Spleen (tissue), 11 donors: ENCODE measurements at regions not wholly inside any gene's neighbourhood (a gene's known extent, or its start where the extent isn't known, plus 50 kb on each side); places are given as distances from the start of the nearest gene placed in this dataset.

Source experiments
- DNase-seq: peaks from one replicate; pipeline ENCODE4 v3.0.0-alpha.2; 2020
- H3K27ac ChIP-seq, 8 donors: fragments of 200-600 bp; sonication (generic) in 7 of 8; 1 replicate in 4 of 8; 2 replicates in 4 of 8; pipeline versions ENCODE4 v1.5.0 to v1.8.0; 2016 to 2021; ENCODE audit warnings: inconsistent platforms in 4 of 8, mild to moderate bottlenecking in 4 of 8, moderate library complexity in 1 of 8
- H3K27me3 ChIP-seq, 7 donors: fragments of 200-600 bp; sonication (generic) in 6 of 7; replicated peaks in 1 of 7; 1 replicate in 4 of 7; 2 replicates in 3 of 7; pipeline versions ENCODE4 v1.5.0 to v1.8.0; 2016 to 2021; ENCODE audit warnings: inconsistent platforms in 3 of 7, mild to moderate bottlenecking in 1 of 7
- H3K36me3 ChIP-seq, 6 donors: fragments of 200-600 bp; sonication (generic) in 5 of 6; 1 replicate in 4 of 6; 2 replicates in 2 of 6; pipeline versions ENCODE4 v1.5.0 to v1.8.0; 2016 to 2021; ENCODE audit warnings: inconsistent platforms in 2 of 6
- H3K4me1 ChIP-seq, 6 donors: fragments of 200-600 bp; sonication (generic) in 5 of 6; 1 replicate in 3 of 6; 2 replicates in 3 of 6; pipeline versions ENCODE4 v1.5.0 to v1.8.0; 2016 to 2021; ENCODE audit warnings: inconsistent platforms in 3 of 6
- H3K4me3 ChIP-seq, 8 donors: fragments of 200-600 bp; sonication (generic) in 7 of 8; 1 replicate in 4 of 8; 2 replicates in 4 of 8; pipeline versions ENCODE4 v1.5.0 to v1.8.0; 2016 to 2021; ENCODE audit warnings: inconsistent platforms in 4 of 8, mild to moderate bottlenecking in 4 of 8, moderate library complexity in 2 of 8
- H3K9me3 ChIP-seq, 8 donors: fragments of 200-600 bp; sonication (generic) in 7 of 8; 1 replicate in 4 of 8; 2 replicates in 4 of 8; pipeline versions ENCODE4 v1.5.0 to v1.8.0; 2016 to 2021; ENCODE audit warnings: inconsistent platforms in 4 of 8
- CTCF ChIP-seq, 11 experiments: fragments of 200-600 bp in 7 of 11; fragments of 450-650 bp in 4 of 11; sonication (generic) in 4 of 11; IDR thresholded peaks in 8 of 11; conservative IDR thresholded peaks in 3 of 11; 1 replicate in 7 of 11; 2 replicates in 4 of 11; pipeline versions ENCODE4 v1.4.0 to v1.8.0; 2016 to 2021; ENCODE audit warnings: antibody characterized with exemption in 11 of 11, inconsistent platforms in 4 of 11, mild to moderate bottlenecking in 1 of 11
- POLR2A ChIP-seq, 3 donors: fragments of 450-650 bp; IDR thresholded peaks; one replicate each; pipeline ENCODE4 v1.5.1; 2017; ENCODE audit warnings: antibody characterized with exemption in 3 of 3, mild to moderate bottlenecking in 1 of 3
- POLR2AphosphoS5 ChIP-seq, 3 donors: sonication (generic); formaldehyde crosslinking; IDR thresholded peaks; one replicate each; pipeline ENCODE4 v1.5.1; 2017; ENCODE audit warnings: antibody characterized with exemption in 3 of 3
- WGBS, 5 donors: extraction: QIAGEN DNeasy Blood & Tissue Kit in 3 of 5; methylation state at CpG; one replicate each; pipeline versions ENCODE4 v1.1.5 to v1.1.7; 2013 to 2018; 5-methylcytosine and 5-hydroxymethylcytosine counted together
- intact Hi-C: fragments of 100-400 bp; cut with DNase I; formaldehyde crosslinking; loops from one replicate; pipeline ENCODE4 v1.15.0; 2023; ENCODE audit warnings: low total_unique reads
- donor health status: healthy with polysubstance abuse.
- donor health status: DM: no; HTN: no; CAD: no; lungs with moderate emphysema.
- donor health status: DM: no; HTN: no; CAD: no.
- donor health status: Bipolar disorder and iron deficiency.
- donor health status: healthy.
- donor health status: DM: no; HTN: no; CAD: no.
- donor health status: DM: yes; HTN: yes; CAD: no.

GRCh38 chr3:22063500-22063899 lies 312.5 kb upstream of the ZNF385D start:
- Histone ChIP-seq H3K27me3 (no peaks in the 10 kb centered on the region), H3K4me3 (no peak overlapping the region)
- DNase-seq: no peak

GRCh38 chr3:22068619-22069018 lies 317.6 kb upstream of the ZNF385D start:
- intact Hi-C loops: no loop called here
- WGBS, 5 donors: 67 to 85% (median 82%) methylated on average over 2 of the region's 2 CpGs

More at GRCh38 chr3:22063500-22063899, 312.5 kb upstream of the ZNF385D start:
- H3K27ac ChIP-seq: no peak overlapping the region
- H3K4me1 ChIP-seq: no peaks in the 10 kb centered on the region
- H3K36me3 ChIP-seq: no peaks in the 10 kb centered on the region
- no peaks in the 10 kb centered on the region for H3K9me3 ChIP-seq
- 86 to 94% (median 90%) methylated on average over 3 of the region's 3 CpGs for WGBS, 5 donors
- TF ChIP-seq CTCF (IDR thresholded peaks at IDR 0.05 in 8 of 11, conservative IDR thresholded peaks at IDR 0.05 in 3 of 11) (no peak), POLR2A (IDR thresholded peaks at IDR 0.05) (no peak), POLR2AphosphoS5 (IDR thresholded peaks at IDR 0.05) (no peak)
- intact Hi-C loops: no loop called here

GRCh38 chr3:22088204-22088603 lies 337.2 kb upstream of the ZNF385D start:
- no peak overlapping the region for H3K4me3 ChIP-seq
- no peaks in the 10 kb centered on the region for H3K9me3 ChIP-seq
- no peaks in the 10 kb centered on the region for H3K36me3 ChIP-seq
- H3K27ac ChIP-seq: no peak overlapping the region
- H3K27me3 ChIP-seq: no peaks in the 10 kb centered on the region
- 73 to 83% (median 82%) methylated on average over 3 of the region's 3 CpGs for WGBS, 5 donors
- no peaks in the 10 kb centered on the region for H3K4me1 ChIP-seq
- intact Hi-C loops: no loop called here
- TF ChIP-seq CTCF (IDR thresholded peaks at IDR 0.05 in 8 of 11, conservative IDR thresholded peaks at IDR 0.05 in 3 of 11) (no peak), POLR2AphosphoS5 (IDR thresholded peaks at IDR 0.05) (no peak), POLR2A (IDR thresholded peaks at IDR 0.05) (no peak)
- DNase-seq: no peak

More at GRCh38 chr3:22068619-22069018, 317.6 kb upstream of the ZNF385D start:
- Histone ChIP-seq H3K27me3 (no peaks in the 10 kb centered on the region), H3K4me1 (no peaks in the 10 kb centered on the region), H3K36me3 (no peaks in the 10 kb centered on the region), H3K9me3 (no peaks in the 10 kb centered on the region), H3K27ac (no peak overlapping the region), H3K4me3 (no peak overlapping the region)
- no peak for TF ChIP-seq POLR2A (IDR thresholded peaks at IDR 0.05)
- TF ChIP-seq POLR2AphosphoS5 (IDR thresholded peaks at IDR 0.05): no peak
- TF ChIP-seq CTCF (IDR thresholded peaks at IDR 0.05 in 8 of 11, conservative IDR thresholded peaks at IDR 0.05 in 3 of 11): no peak
- no peak for DNase-seq

GRCh38 chr3:22089284-22089683 lies 338.3 kb upstream of the ZNF385D start:
- H3K9me3 ChIP-seq: no peaks in the 10 kb centered on the region
- H3K4me3 ChIP-seq: no peak overlapping the region
- H3K36me3 ChIP-seq: no peaks in the 10 kb centered on the region
- TF ChIP-seq CTCF (IDR thresholded peaks at IDR 0.05 in 8 of 11, conservative IDR thresholded peaks at IDR 0.05 in 3 of 11) (no peak), POLR2AphosphoS5 (IDR thresholded peaks at IDR 0.05) (no peak), POLR2A (IDR thresholded peaks at IDR 0.05) (no peak)
- no peak for DNase-seq
- intact Hi-C loops: no loop called here
- H3K4me1 ChIP-seq: no peaks in the 10 kb centered on the region
- H3K27ac ChIP-seq: no peak overlapping the region
- no peaks in the 10 kb centered on the region for H3K27me3 ChIP-seq
- WGBS, 5 donors: 3 to 7% (median 5%) methylated on average over 4 of the region's 4 CpGs
